ENCODE measurements at regions not wholly inside any gene's neighbourhood (a gene's known extent, or its start where the extent isn't known, plus 50 kb on each side); places are given as distances from the start of the nearest gene placed in this dataset.

GRCh38 chr12:58455136-58455535 is 465.2 kb downstream of the LRIG3 start:
- no peak for DNase-seq (ENCODE audit: low spot score)
- no peak overlapping the region for H3K27ac ChIP-seq
- ChIA-PET CTCF (no interaction called here), POLR2A (ENCODE audit: low non-redundant PET) (no interaction called here)
- no peak for TF ChIP-seq CTCF (conservative IDR thresholded peaks at IDR 0.05; ENCODE audit: low read depth)

DNA sequence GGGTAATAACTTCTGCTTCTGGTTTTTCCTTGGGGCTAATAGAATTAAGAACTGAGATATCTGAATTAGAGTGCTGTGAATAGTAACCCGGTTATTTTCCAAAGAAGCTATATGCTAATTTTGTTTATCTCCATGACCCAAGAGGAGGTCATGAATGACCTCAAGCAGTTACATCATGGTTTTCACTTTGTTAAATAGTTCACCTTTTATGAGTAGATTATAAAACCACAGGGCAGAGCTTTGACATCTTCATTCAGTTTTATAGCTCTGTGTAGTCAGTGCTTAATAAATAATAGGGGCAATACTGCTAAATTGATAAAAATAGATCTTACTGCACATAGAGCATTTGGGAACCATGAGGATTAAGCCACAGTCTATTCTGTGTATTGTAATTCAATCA is 462.2 kb downstream of the LRIG3 start:
- DNase-seq (ENCODE audit: low spot score), result no peak

GRCh38 chr12:58459191-58459590 is 461.1 kb downstream of the LRIG3 start:
- no peak for TF ChIP-seq CTCF (conservative IDR thresholded peaks at IDR 0.05; ENCODE audit: low read depth)
- ChIA-PET CTCF (interaction anchor here (0.6 to 1.0 kb wide), 2 partner anchors 10 to 80 kb away, joined by 4 read pairs; no protein-coding TSS in a partner anchor), POLR2A (ENCODE audit: low non-redundant PET) (no interaction called here)
- no peak overlapping the region for H3K27ac ChIP-seq
- DNase-seq (ENCODE audit: low spot score), result no peak

More for the DNA sequence above, 462.2 kb downstream of the LRIG3 start:
- ChIA-PET CTCF (interaction anchor here (0.5 to 0.8 kb wide), 2 partner anchors 383 to 1316 kb away, joined by 3 to 4 read pairs; no protein-coding TSS in a partner anchor), POLR2A (ENCODE audit: low non-redundant PET) (no interaction called here)
- no peak overlapping the region for H3K27ac ChIP-seq
- no peak for TF ChIP-seq CTCF (conservative IDR thresholded peaks at IDR 0.05; ENCODE audit: low read depth)

DNA sequence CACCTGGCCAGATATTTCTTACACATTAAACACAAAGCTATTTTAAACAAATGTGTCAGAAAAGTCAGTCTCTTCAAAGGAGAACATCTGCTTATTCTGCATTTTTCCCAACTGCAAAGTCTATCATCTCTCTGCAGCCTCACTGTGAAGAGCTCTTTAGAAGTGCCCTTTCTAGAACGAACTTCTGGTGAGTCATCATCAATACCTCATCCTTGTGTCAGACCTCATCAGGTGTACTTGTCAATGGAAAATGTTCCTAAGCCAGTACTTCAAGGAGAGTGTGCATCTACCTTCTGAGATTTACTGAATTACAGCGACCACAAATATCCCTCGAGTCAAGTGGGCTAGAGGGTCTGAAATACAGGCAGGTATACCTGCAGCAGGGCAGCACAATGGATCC is 457.3 kb downstream of the LRIG3 start:
- peak; percentile 9 for DNase-seq (ENCODE audit: low spot score)
- POLR2A ChIA-PET (ENCODE audit: low non-redundant PET), result no interaction called here
- CTCF ChIA-PET, result no interaction called here
- no peak overlapping the region for H3K27ac ChIP-seq
- TF ChIP-seq CTCF (conservative IDR thresholded peaks at IDR 0.05; ENCODE audit: low read depth), result no peak

DNA sequence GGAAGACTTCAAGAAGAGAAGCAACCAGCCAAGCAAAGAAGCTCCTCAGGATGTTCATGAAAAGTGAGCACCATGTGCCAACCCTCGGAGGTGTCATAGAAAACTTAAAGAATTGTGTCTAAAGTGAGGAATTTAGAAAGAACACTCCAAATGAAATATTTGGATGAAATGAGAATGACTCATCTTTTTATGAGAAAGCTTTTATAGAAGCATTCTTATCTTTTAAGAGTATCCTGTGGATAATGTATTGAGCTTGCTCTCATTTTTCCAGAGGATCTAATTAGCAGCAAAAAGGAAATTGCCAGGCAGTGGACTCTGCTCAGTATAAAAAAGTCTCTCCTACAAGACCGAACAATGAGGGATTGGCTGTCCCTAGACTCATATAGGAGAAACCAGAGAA is 454.9 kb downstream of the LRIG3 start:
- ChIA-PET CTCF (no interaction called here), POLR2A (ENCODE audit: low non-redundant PET) (no interaction called here)
- no peak for TF ChIP-seq CTCF (conservative IDR thresholded peaks at IDR 0.05; ENCODE audit: low read depth)
- H3K27ac ChIP-seq, result no peak overlapping the region
- DNase-seq (ENCODE audit: low spot score), result no peak

DNA sequence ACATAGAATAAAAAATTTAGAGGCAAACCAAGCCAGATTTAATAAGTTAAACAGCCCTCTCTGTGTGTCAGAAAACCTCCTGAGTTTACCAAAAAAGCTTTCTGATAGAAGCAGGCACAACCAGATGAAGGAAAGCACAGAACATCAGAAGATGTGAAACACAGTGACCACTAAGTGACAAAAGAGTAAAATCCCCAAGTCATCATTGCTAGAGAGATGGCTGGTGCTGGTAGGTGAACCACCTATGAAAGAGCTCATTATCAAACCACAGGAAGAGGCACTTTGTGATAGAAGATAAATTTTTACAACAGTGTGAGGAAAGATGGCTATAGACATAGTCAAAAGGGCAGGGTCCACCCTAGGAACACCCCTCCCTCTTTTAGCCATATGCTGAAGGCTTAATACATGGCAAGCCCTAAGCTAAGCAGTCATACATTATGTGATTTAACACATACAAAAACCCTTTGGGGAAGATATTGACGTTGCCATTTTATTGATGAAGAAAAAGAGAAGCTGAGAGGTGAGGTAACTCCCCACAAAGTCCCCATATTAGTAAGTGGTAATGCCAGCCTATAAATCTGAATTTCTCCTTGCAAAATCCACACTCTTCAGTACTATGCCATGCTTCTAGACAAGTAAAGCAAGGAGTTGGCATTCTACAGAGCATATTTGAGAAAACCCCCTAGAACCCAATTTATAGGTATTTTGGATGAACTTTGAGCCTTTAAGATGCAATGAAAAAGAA is 449.9 kb downstream of the LRIG3 start:
- H3K27ac ChIP-seq, result no peak overlapping the region
- no peak for TF ChIP-seq CTCF (conservative IDR thresholded peaks at IDR 0.05; ENCODE audit: low read depth)
- POLR2A ChIA-PET (ENCODE audit: low non-redundant PET), result no interaction called here
- DNase-seq (ENCODE audit: low spot score), result no peak
- CTCF ChIA-PET, result no interaction called here

All from RWPE1 (cell line).